ENCODE measurements at regions not wholly inside any gene's neighbourhood (a gene's known extent, or its start where the extent isn't known, plus 50 kb on each side); places are given as distances from the start of the nearest gene placed in this dataset.

DNA sequence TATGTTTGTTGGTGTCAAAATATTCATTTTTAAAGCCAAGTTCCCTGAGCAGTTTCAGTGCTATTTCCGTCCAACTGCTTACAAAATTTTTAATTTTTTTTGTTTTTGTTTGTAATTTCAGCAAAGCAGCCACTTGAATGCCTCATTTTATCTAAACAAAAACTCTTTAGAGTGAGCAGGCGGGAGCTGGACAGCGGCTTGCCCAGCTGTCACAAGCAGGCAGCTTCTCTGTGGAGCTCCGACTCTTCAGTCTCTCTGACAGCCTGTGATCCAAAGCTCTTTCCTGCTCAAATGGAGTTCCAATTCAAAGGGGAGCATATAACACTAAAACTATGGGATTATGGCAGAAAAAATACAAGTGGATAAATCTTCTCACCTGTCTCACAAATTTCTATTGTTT, 618.3 kb upstream of the PCDH20 start:
- intact Hi-C loops (cut with micrococcal nuclease) = no loop called here
- no peak overlapping the region for H2AK5ac ChIP-seq (ENCODE audit: low read depth, low read length)
- no peaks in the 10 kb centered on the region for H3K4me1 ChIP-seq (ENCODE audit: control insufficient read depth, insufficient read depth, low read length)
- no peak overlapping the region for H4K91ac ChIP-seq (ENCODE audit: insufficient read depth, low read depth, low read length)
- no peak overlapping the region for H3K14ac ChIP-seq (replicated peaks; ENCODE audit: low read depth, low read length)
- no peaks in the 10 kb centered on the region for H3K27me3 ChIP-seq (ENCODE audit: control insufficient read depth, insufficient read depth, low read length)
- ChIA-PET POLR2A (ENCODE audit: unreplicated experiment) (no interaction called here), CTCF (interaction anchor here (0.6 kb wide), 1 partner anchor 1058 kb away, joined by 4 read pairs; no protein-coding TSS in a partner anchor)
- H3K4me2 ChIP-seq (ENCODE audit: low read depth, low read length) = no peak overlapping the region
- no peak overlapping the region for H3K23ac ChIP-seq (ENCODE audit: low read depth, low read length)
- H2AFZ ChIP-seq (replicated peaks; ENCODE audit: low read length, poor library complexity) = no peak overlapping the region
- H3K79me1 ChIP-seq (ENCODE audit: low read depth in 1 of 2, low read length in 2 of 2) = no peaks in the 10 kb centered on the region
- H3K56ac ChIP-seq (ENCODE audit: extremely low read depth, insufficient read depth, low read length) = no peak overlapping the region
- H2AK9ac ChIP-seq (replicated peaks; ENCODE audit: low read depth, low read length, poor library complexity) = no peak overlapping the region
- no peak overlapping the region for H3K4me3 ChIP-seq (ENCODE audit: insufficient read depth, low read depth, low read length)
- H4K5ac ChIP-seq (ENCODE audit: low read depth, low read length) = no peak overlapping the region
- H3K27ac ChIP-seq (ENCODE audit: insufficient read depth, low read length) = no peak overlapping the region
- no peak overlapping the region for H3K4ac ChIP-seq (ENCODE audit: low read depth, low read length)
- no peak overlapping the region for H2BK5ac ChIP-seq (ENCODE audit: low read depth, low read length, poor library complexity, severe bottlenecking)
- TF ChIP-seq MXI1 (IDR thresholded peaks at IDR 0.05; ENCODE audit: borderline replicate concordance, low read depth, low read length) (no peak), NFE2L2 (IDR thresholded peaks at IDR 0.05; ENCODE audit: low read depth, low read length) (no peak), CEBPB (IDR thresholded peaks at IDR 0.05; ENCODE audit: low read depth, low read length) (no peak), RCOR1 (IDR thresholded peaks at IDR 0.05; ENCODE audit: insufficient replicate concordance, low read length) (no peak), RFX5 (IDR thresholded peaks at IDR 0.05; ENCODE audit: low read depth, low read length) (no peak), ELK1 (IDR thresholded peaks at IDR 0.05; ENCODE audit: borderline replicate concordance, low read depth, low read length) (no peak), BHLHE40 (IDR thresholded peaks at IDR 0.05; ENCODE audit: low read depth, low read length) (no peak), POLR2A (IDR thresholded peaks at IDR 0.05; ENCODE audit: low read depth, low read length) (no peak), MAZ (IDR thresholded peaks at IDR 0.05; ENCODE audit: borderline replicate concordance, low read depth, low read length) (no peak), MAFK (IDR thresholded peaks at IDR 0.05; ENCODE audit: low read depth, low read length) (no peak), RAD21 (IDR thresholded peaks at IDR 0.05; ENCODE audit: low read length) (no peak), CHD1 (IDR thresholded peaks at IDR 0.05; ENCODE audit: low read depth, low read length) (no peak), USF2 (IDR thresholded peaks at IDR 0.05; ENCODE audit: low read depth, low read length) (no peak), SMC3 (IDR thresholded peaks at IDR 0.05; ENCODE audit: low read depth, low read length) (no peak)
- TF ChIP-seq, protein P1, sequence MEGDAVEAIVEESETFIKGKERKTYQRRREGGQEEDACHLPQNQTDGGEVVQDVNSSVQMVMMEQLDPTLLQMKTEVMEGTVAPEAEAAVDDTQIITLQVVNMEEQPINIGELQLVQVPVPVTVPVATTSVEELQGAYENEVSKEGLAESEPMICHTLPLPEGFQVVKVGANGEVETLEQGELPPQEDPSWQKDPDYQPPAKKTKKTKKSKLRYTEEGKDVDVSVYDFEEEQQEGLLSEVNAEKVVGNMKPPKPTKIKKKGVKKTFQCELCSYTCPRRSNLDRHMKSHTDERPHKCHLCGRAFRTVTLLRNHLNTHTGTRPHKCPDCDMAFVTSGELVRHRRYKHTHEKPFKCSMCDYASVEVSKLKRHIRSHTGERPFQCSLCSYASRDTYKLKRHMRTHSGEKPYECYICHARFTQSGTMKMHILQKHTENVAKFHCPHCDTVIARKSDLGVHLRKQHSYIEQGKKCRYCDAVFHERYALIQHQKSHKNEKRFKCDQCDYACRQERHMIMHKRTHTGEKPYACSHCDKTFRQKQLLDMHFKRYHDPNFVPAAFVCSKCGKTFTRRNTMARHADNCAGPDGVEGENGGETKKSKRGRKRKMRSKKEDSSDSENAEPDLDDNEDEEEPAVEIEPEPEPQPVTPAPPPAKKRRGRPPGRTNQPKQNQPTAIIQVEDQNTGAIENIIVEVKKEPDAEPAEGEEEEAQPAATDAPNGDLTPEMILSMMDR (conservative IDR thresholded peaks at IDR 0.05; ENCODE audit: low read depth, low read length) = no peak
- H3K9me1 ChIP-seq (ENCODE audit: insufficient read depth, low read length) = no peaks in the 10 kb centered on the region
- in situ Hi-C loops (cut with MboI; ENCODE audit: low sequenced_read_pairs) = no loop called here
- no peak overlapping the region for H2BK20ac ChIP-seq (ENCODE audit: low read depth, low read length)
- no peaks in the 10 kb centered on the region for H4K20me1 ChIP-seq (ENCODE audit: insufficient read depth, low read length)
- ATAC-seq (ENCODE audit: low read depth) (no peak), DNase-seq (no peak)
- WGBS, 2 experiments (ENCODE audit: extremely low coverage in 2 of 2, insufficient read length in 1 of 2) = no CpG with 5 or more reads among the region's 4 CpGs
- H4K8ac ChIP-seq (ENCODE audit: low read depth in 2 of 2, low read length in 2 of 2) = no peak overlapping the region
- H2BK15ac ChIP-seq (ENCODE audit: low read depth, low read length) = no peak overlapping the region
- no peak overlapping the region for H3K9ac ChIP-seq (ENCODE audit: low read depth, low read length)
- H2BK120ac ChIP-seq (ENCODE audit: low read depth, low read length) = no peak overlapping the region
- no TSS peak for BruUV-seq (replicated peaks)
- H3K18ac ChIP-seq (ENCODE audit: low read depth, low read length) = no peak overlapping the region
- H3K9me3 ChIP-seq (ENCODE audit: control insufficient read depth, insufficient read depth, low read length) = no peaks in the 10 kb centered on the region
- no peaks in the 10 kb centered on the region for H3K36me3 ChIP-seq (ENCODE audit: control insufficient read depth, insufficient read depth, low read length)
- dilution Hi-C loops (cut with HindIII; ENCODE audit: low sequenced_read_pairs, unreplicated experiment) = no loop called here
